Astrocyte (in vitro differentiated cells and primary cell): ENCODE measurements at regions not wholly inside any gene's neighbourhood (a gene's known extent, or its start where the extent isn't known, plus 50 kb on each side); places are given as distances from the start of the nearest gene placed in this dataset.

Experiments
- DNase-seq: peaks from one replicate; pipeline ENCODE4 v3.0.0-alpha.2; 2010; ENCODE audit warnings: low read depth
- FAIRE-seq: peaks from 2 replicates; lab custom pipeline; 2011; peaks lifted over from hg19 to GRCh38; lab: Jason Lieb, UNC
- H2AFZ ChIP-seq: 2 replicates; pipeline ENCODE4 v1.6.0; 2012; ENCODE audit warnings: low read depth, low read length, inconsistent platforms
- H3K27ac ChIP-seq: 2 replicates; pipeline ENCODE4 v1.5.1; 2011; ENCODE audit warnings: low read depth, low read length, inconsistent platforms
- H3K27me3 ChIP-seq: 2 replicates; pipeline ENCODE4 v1.6.0; 2011; ENCODE audit warnings: low read length, inconsistent platforms; ENCODE audit not compliant: insufficient read depth
- H3K36me3 ChIP-seq: 2 replicates; pipeline ENCODE4 v1.5.1; 2011; ENCODE audit warnings: low read length, inconsistent platforms; ENCODE audit not compliant: insufficient read depth
- H3K4me1 ChIP-seq: 2 replicates; pipeline ENCODE4 v1.5.1; 2011; ENCODE audit warnings: low read length, inconsistent platforms; ENCODE audit not compliant: insufficient read depth
- H3K4me2 ChIP-seq: 2 replicates; pipeline ENCODE4 v1.6.0; 2012; ENCODE audit warnings: low read length, inconsistent platforms
- H3K4me3 ChIP-seq: 2 replicates; pipeline ENCODE4 v1.5.1; 2011; ENCODE audit warnings: low read depth, mild to moderate bottlenecking, low read length, inconsistent platforms; ENCODE audit not compliant: insufficient read depth
- H3K79me2 ChIP-seq: 2 replicates; pipeline ENCODE4 v1.6.0; 2012; ENCODE audit warnings: mild to moderate bottlenecking, low read length, inconsistent platforms; ENCODE audit not compliant: insufficient read depth
- H3K9ac ChIP-seq: 2 replicates; pipeline ENCODE4 v1.6.0; 2012; ENCODE audit warnings: mild to moderate bottlenecking, low read length, inconsistent platforms
- H3K9me3 ChIP-seq: 2 replicates; pipeline ENCODE4 v1.5.1; 2012; ENCODE audit warnings: low read depth, mild to moderate bottlenecking, low read length, inconsistent platforms; ENCODE audit not compliant: insufficient read depth
- H4K20me1 ChIP-seq: 2 replicates; pipeline ENCODE4 v1.6.0; 2012; ENCODE audit warnings: low read length, inconsistent platforms; ENCODE audit not compliant: insufficient read depth
- H3K27ac Mint-ChIP-seq: one replicate; pipeline ENCODE4 v1.8.0; 2021; ENCODE audit warnings: mild to moderate bottlenecking, mixed read lengths; ENCODE audit not compliant: unreplicated experiment
- H3K27me3 Mint-ChIP-seq: one replicate; pipeline ENCODE4 v1.8.0; 2021; ENCODE audit warnings: low read depth, mixed read lengths; ENCODE audit not compliant: unreplicated experiment
- H3K36me3 Mint-ChIP-seq: one replicate; pipeline ENCODE4 v1.8.0; 2021; ENCODE audit warnings: low read depth, mixed read lengths; ENCODE audit not compliant: unreplicated experiment
- H3K4me1 Mint-ChIP-seq: one replicate; pipeline ENCODE4 v1.8.0; 2021; ENCODE audit warnings: low read depth, mixed read lengths; ENCODE audit not compliant: unreplicated experiment
- H3K4me3 Mint-ChIP-seq: one replicate; pipeline ENCODE4 v1.8.0; 2021; ENCODE audit warnings: mild to moderate bottlenecking, moderate library complexity, mixed read lengths; ENCODE audit not compliant: unreplicated experiment
- H3K9me3 Mint-ChIP-seq: one replicate; pipeline ENCODE4 v1.8.0; 2021; ENCODE audit warnings: mild to moderate bottlenecking, mixed read lengths; ENCODE audit not compliant: unreplicated experiment
- EZH2 ChIP-seq: IDR thresholded peaks from 2 replicates; pipeline ENCODE4 v1.6.1; 2012; ENCODE audit warnings: mild to moderate bottlenecking, low read length, inconsistent platforms; ENCODE audit not compliant: insufficient read depth
- TF ChIP-seq, protein P1 (sequence below): IDR thresholded peaks from 2 replicates; pipeline ENCODE4 v1.5.1; 2011; ENCODE audit warnings: low read depth, mild to moderate bottlenecking, inconsistent platforms, low read length, moderate library complexity; ENCODE audit not compliant: insufficient read depth

- Mint-ChIP-seq H3K9me3 (peaks cover 6% of the 10 kb centered on the region), H3K27me3 (peaks cover 19% of the 10 kb centered on the region), H3K4me1 (peaks cover 3% of the 10 kb centered on the region), H3K4me3 (no peak overlapping the region), H3K36me3 (no peaks in the 10 kb centered on the region), H3K27ac (no peak overlapping the region)
- no peaks in the 10 kb centered on the region for H3K4me1 ChIP-seq
- FAIRE-seq (no peak), DNase-seq (no peak)
- no peaks in the 10 kb centered on the region for H4K20me1 ChIP-seq
- no peaks in the 10 kb centered on the region for H3K36me3 ChIP-seq
- H3K27me3 ChIP-seq: no peaks in the 10 kb centered on the region
- H3K4me3 ChIP-seq: no peak overlapping the region
- no peaks in the 10 kb centered on the region for H3K79me2 ChIP-seq
- TF ChIP-seq, protein P1, sequence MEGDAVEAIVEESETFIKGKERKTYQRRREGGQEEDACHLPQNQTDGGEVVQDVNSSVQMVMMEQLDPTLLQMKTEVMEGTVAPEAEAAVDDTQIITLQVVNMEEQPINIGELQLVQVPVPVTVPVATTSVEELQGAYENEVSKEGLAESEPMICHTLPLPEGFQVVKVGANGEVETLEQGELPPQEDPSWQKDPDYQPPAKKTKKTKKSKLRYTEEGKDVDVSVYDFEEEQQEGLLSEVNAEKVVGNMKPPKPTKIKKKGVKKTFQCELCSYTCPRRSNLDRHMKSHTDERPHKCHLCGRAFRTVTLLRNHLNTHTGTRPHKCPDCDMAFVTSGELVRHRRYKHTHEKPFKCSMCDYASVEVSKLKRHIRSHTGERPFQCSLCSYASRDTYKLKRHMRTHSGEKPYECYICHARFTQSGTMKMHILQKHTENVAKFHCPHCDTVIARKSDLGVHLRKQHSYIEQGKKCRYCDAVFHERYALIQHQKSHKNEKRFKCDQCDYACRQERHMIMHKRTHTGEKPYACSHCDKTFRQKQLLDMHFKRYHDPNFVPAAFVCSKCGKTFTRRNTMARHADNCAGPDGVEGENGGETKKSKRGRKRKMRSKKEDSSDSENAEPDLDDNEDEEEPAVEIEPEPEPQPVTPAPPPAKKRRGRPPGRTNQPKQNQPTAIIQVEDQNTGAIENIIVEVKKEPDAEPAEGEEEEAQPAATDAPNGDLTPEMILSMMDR: no peak
- no peak for TF ChIP-seq EZH2
- H2AFZ ChIP-seq: no peak overlapping the region
- no peak overlapping the region for H3K27ac ChIP-seq
- peaks cover 9% of the 10 kb centered on the region for H3K9me3 ChIP-seq
- no peak overlapping the region for H3K4me2 ChIP-seq
- no peak overlapping the region for H3K9ac ChIP-seq
Observed at GRCh38 chr2:23118894-23119293, 266.1 kb upstream of the KLHL29 start.

DNA sequence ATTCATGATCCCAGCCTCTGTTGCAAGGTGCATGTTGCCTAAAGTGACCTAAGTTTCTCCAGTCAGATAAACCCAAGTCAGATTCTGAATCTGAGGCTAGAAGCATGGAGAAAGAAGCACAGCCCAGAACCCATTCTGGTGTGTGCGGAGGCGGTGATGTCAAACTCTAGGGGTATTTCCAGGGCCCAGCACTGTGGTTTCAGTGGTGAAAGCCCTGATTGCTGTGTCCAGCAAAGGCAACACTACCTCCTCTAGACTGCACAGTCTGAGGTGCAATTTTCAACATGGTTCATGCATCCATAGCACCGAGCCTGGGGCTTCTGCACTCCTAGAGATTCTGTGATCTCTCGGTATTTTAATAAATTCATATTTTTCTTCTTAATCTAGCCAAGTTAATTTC is 264.8 kb upstream of the KLHL29 start:
- no peaks in the 10 kb centered on the region for H3K4me1 ChIP-seq
- DNase-seq: no peak
- FAIRE-seq: no peak
- Mint-ChIP-seq H3K4me3 (no peak overlapping the region), H3K4me1 (no peaks in the 10 kb centered on the region), H3K36me3 (no peaks in the 10 kb centered on the region), H3K27me3 (peaks cover 19% of the 10 kb centered on the region), H3K27ac (no peak overlapping the region), H3K9me3 (peaks cover 6% of the 10 kb centered on the region)
- no peak overlapping the region for H3K4me2 ChIP-seq
- no peaks in the 10 kb centered on the region for H3K36me3 ChIP-seq
- H3K4me3 ChIP-seq: no peak overlapping the region
- no peaks in the 10 kb centered on the region for H3K27me3 ChIP-seq
- peaks cover 9% of the 10 kb centered on the region for H3K9me3 ChIP-seq
- no peak overlapping the region for H3K27ac ChIP-seq
- no peak overlapping the region for H2AFZ ChIP-seq
- no peaks in the 10 kb centered on the region for H4K20me1 ChIP-seq
- TF ChIP-seq, protein P1: no peak
- no peak for TF ChIP-seq EZH2
- no peak overlapping the region for H3K9ac ChIP-seq
- H3K79me2 ChIP-seq: no peaks in the 10 kb centered on the region

GRCh38 chr2:23121968-23122648 is 262.9 kb upstream of the KLHL29 start:
- no peak overlapping the region for H2AFZ ChIP-seq
- no peaks in the 10 kb centered on the region for H3K4me1 ChIP-seq
- no peak overlapping the region for H3K4me2 ChIP-seq
- Mint-ChIP-seq H3K27me3 (peaks cover 19% of the 10 kb centered on the region), H3K36me3 (no peaks in the 10 kb centered on the region), H3K9me3 (peaks cover 6% of the 10 kb centered on the region), H3K4me3 (no peak overlapping the region), H3K27ac (no peak overlapping the region), H3K4me1 (no peaks in the 10 kb centered on the region)
- no peak overlapping the region for H3K9ac ChIP-seq
- no peaks in the 10 kb centered on the region for H4K20me1 ChIP-seq
- no peaks in the 10 kb centered on the region for H3K36me3 ChIP-seq
- TF ChIP-seq, protein P1: no peak
- no peak for TF ChIP-seq EZH2
- H3K27ac ChIP-seq: no peak overlapping the region
- no peak overlapping the region for H3K4me3 ChIP-seq
- no peak for DNase-seq
- peaks cover 9% of the 10 kb centered on the region for H3K9me3 ChIP-seq
- FAIRE-seq: no peak
- H3K79me2 ChIP-seq: no peaks in the 10 kb centered on the region
- H3K27me3 ChIP-seq: no peaks in the 10 kb centered on the region
